ENCODE measurements at regions not wholly inside any gene's neighbourhood (a gene's known extent, or its start where the extent isn't known, plus 50 kb on each side); places are given as distances from the start of the nearest gene placed in this dataset.

DNA sequence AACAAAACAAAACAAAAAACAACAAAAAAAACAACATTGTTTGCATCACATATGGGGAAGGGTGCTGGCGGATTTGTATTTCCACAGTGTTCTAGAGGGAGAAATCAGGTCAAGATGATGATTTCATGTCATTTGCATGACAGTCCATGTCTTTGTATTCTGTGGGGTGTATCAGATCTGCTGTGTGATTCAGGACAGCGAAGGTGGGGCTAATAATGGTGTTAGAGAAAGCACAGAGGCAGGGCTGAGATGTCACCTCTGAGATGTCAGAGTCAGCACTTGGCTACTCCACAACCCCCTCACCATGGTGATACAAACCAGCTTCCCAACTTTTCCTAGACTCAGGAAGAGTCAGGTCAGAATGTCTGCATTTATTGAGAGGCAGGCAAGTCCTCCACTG is 543.2 kb downstream of the BCL11B start:
- Histone ChIP-seq H3K79me2 (replicated peaks; ENCODE audit: insufficient read depth, low read length) (no peaks in the 10 kb centered on the region), H3K9ac (ENCODE audit: low read length) (no peak overlapping the region), H3K9me2 (ENCODE audit: insufficient read depth, low read length) (no peaks in the 10 kb centered on the region), H3K27ac (ENCODE audit: low read length) (no peak overlapping the region), H2AFZ (ENCODE audit: low read depth, low read length) (no peak overlapping the region), H3K4me2 (ENCODE audit: low read length) (no peak overlapping the region), H3F3A (ENCODE audit: insufficient read depth, low read length, poor library complexity, severe bottlenecking) (no peaks in the 10 kb centered on the region), H3K4me3 (ENCODE audit: low read length) (no peak overlapping the region), H3K9me3 (ENCODE audit: low read length) (no peaks in the 10 kb centered on the region), H3K36me3 (ENCODE audit: insufficient read depth, low read length) (no peaks in the 10 kb centered on the region), H3K27me3 (ENCODE audit: insufficient read depth, low read depth, low read length) (no peaks in the 10 kb centered on the region), H4K20me1 (ENCODE audit: insufficient read depth) (no peaks in the 10 kb centered on the region)
- TF ChIP-seq, protein P1, sequence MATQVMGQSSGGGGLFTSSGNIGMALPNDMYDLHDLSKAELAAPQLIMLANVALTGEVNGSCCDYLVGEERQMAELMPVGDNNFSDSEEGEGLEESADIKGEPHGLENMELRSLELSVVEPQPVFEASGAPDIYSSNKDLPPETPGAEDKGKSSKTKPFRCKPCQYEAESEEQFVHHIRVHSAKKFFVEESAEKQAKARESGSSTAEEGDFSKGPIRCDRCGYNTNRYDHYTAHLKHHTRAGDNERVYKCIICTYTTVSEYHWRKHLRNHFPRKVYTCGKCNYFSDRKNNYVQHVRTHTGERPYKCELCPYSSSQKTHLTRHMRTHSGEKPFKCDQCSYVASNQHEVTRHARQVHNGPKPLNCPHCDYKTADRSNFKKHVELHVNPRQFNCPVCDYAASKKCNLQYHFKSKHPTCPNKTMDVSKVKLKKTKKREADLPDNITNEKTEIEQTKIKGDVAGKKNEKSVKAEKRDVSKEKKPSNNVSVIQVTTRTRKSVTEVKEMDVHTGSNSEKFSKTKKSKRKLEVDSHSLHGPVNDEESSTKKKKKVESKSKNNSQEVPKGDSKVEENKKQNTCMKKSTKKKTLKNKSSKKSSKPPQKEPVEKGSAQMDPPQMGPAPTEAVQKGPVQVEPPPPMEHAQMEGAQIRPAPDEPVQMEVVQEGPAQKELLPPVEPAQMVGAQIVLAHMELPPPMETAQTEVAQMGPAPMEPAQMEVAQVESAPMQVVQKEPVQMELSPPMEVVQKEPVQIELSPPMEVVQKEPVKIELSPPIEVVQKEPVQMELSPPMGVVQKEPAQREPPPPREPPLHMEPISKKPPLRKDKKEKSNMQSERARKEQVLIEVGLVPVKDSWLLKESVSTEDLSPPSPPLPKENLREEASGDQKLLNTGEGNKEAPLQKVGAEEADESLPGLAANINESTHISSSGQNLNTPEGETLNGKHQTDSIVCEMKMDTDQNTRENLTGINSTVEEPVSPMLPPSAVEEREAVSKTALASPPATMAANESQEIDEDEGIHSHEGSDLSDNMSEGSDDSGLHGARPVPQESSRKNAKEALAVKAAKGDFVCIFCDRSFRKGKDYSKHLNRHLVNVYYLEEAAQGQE (IDR thresholded peaks at IDR 0.05; ENCODE audit: borderline replicate concordance) = no peak
- no peak for TF ChIP-seq MXI1 (conservative IDR thresholded peaks at IDR 0.05; ENCODE audit: poor library complexity, severe bottlenecking)
- TF ChIP-seq RAD21 (conservative IDR thresholded peaks at IDR 0.05) = no peak
- TF ChIP-seq EP300 (conservative IDR thresholded peaks at IDR 0.05; ENCODE audit: poor library complexity, severe bottlenecking) = no peak
- TF ChIP-seq TAF1 (IDR thresholded peaks at IDR 0.05; ENCODE audit: low read depth) = no peak
- no peak for TF ChIP-seq SMC3 (conservative IDR thresholded peaks at IDR 0.05; ENCODE audit: poor library complexity)

DNA sequence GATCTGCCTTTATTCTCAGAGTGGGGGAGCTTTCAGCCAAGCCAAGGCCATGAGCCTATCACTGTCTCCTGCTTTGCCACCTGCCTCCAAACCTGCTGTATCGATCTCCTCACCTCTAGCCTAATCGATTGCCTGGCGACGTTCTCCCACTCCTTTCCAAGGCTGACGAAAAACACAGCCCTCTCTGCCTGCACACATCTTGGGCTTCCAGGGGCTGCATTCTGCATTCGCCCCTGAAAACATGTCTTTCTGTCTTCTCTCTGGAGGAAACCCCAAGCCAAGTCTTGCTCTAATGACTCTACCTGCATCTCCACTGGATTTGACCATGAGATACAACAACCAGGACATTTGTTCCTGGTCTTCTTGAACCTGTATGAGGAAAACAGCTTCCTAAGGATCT is 540.7 kb downstream of the BCL11B start:
- H4K20me1 ChIP-seq (ENCODE audit: insufficient read depth) = no peaks in the 10 kb centered on the region
- no peak for TF ChIP-seq TAF1 (IDR thresholded peaks at IDR 0.05; ENCODE audit: low read depth)
- TF ChIP-seq, protein P1 (IDR thresholded peaks at IDR 0.05; ENCODE audit: borderline replicate concordance) = no peak
- no peak overlapping the region for H2AFZ ChIP-seq (ENCODE audit: low read depth, low read length)
- H3K9ac ChIP-seq (ENCODE audit: low read length) = no peak overlapping the region
- H3F3A ChIP-seq (ENCODE audit: insufficient read depth, low read length, poor library complexity, severe bottlenecking) = no peaks in the 10 kb centered on the region
- H3K27me3 ChIP-seq (ENCODE audit: insufficient read depth, low read depth, low read length) = no peaks in the 10 kb centered on the region
- H3K4me2 ChIP-seq (ENCODE audit: low read length) = no peak overlapping the region
- H3K4me3 ChIP-seq (ENCODE audit: low read length) = no peak overlapping the region
- no peaks in the 10 kb centered on the region for H3K9me2 ChIP-seq (ENCODE audit: insufficient read depth, low read length)
- no peaks in the 10 kb centered on the region for H3K9me3 ChIP-seq (ENCODE audit: low read length)
- H3K79me2 ChIP-seq (replicated peaks; ENCODE audit: insufficient read depth, low read length) = no peaks in the 10 kb centered on the region
- H3K36me3 ChIP-seq (ENCODE audit: insufficient read depth, low read length) = no peaks in the 10 kb centered on the region
- H3K27ac ChIP-seq (ENCODE audit: low read length) = no peak overlapping the region

GRCh38 chr14:98731701-98732100 is 540.3 kb downstream of the BCL11B start:
- no peaks in the 10 kb centered on the region for H3K9me3 ChIP-seq (ENCODE audit: low read length)
- no peaks in the 10 kb centered on the region for H3K9me2 ChIP-seq (ENCODE audit: insufficient read depth, low read length)
- no peaks in the 10 kb centered on the region for H3K27me3 ChIP-seq (ENCODE audit: insufficient read depth, low read depth, low read length)
- H3K4me2 ChIP-seq (ENCODE audit: low read length) = no peak overlapping the region
- no peaks in the 10 kb centered on the region for H3F3A ChIP-seq (ENCODE audit: insufficient read depth, low read length, poor library complexity, severe bottlenecking)
- no peak overlapping the region for H3K27ac ChIP-seq (ENCODE audit: low read length)
- no peaks in the 10 kb centered on the region for H3K79me2 ChIP-seq (replicated peaks; ENCODE audit: insufficient read depth, low read length)
- TF ChIP-seq EZH2 (IDR thresholded peaks at IDR 0.05; ENCODE audit: borderline replicate concordance, insufficient read depth, low read length, poor library complexity, severe bottlenecking) = no peak
- no peak overlapping the region for H3K9ac ChIP-seq (ENCODE audit: low read length)
- H4K20me1 ChIP-seq (ENCODE audit: insufficient read depth) = no peaks in the 10 kb centered on the region
- no peak overlapping the region for H3K4me3 ChIP-seq (ENCODE audit: low read length)
- H2AFZ ChIP-seq (ENCODE audit: low read depth, low read length) = no peak overlapping the region
- H3K36me3 ChIP-seq (ENCODE audit: insufficient read depth, low read length) = no peaks in the 10 kb centered on the region

Measured in neural cell (in vitro differentiated cells).